Caco-2 (cell line): ENCODE measurements at regions not wholly inside any gene's neighbourhood (a gene's known extent, or its start where the extent isn't known, plus 50 kb on each side); places are given as distances from the start of the nearest gene placed in this dataset.

Experiments
- BruUV-seq: library from RNA; stranded (reverse); fragments of 400-500 nt; replicated peaks from 2 replicates; lab custom pipeline; 2021; lab: Mats Ljungman, UMichigan
- CTCF ChIA-PET: fragments of 300-600 bp; sonication (Branson Sonifier 250); formaldehyde crosslinking; loops from one replicate; lab custom pipeline; 2022; ENCODE audit warnings: antibody characterized with exemption; lab: Charles Lee
- POLR2A ChIA-PET: fragments of 300-600 bp; sonication (Branson Sonifier 250); formaldehyde crosslinking; loops from one replicate; lab custom pipeline; 2022; ENCODE audit warnings: antibody characterized with exemption; lab: Charles Lee
- DNase-seq, 2 experiments: peaks; one replicate each; pipeline versions ENCODE4 v3.0.0 to v3.0.0-alpha.2; 2020 to 2022
- H3K27me3 ChIP-seq: replicated peaks from 2 replicates; pipeline ENCODE4 v1.6.0; 2011; ENCODE audit warnings: low read length; ENCODE audit not compliant: control insufficient read depth, insufficient read depth
- H3K36me3 ChIP-seq: 2 replicates; pipeline ENCODE4 v1.5.1; 2011; ENCODE audit warnings: low read length; ENCODE audit not compliant: control insufficient read depth, insufficient read depth
- H3K4me1 ChIP-seq: fragments of 250-450 bp; sonication (Bioruptor Pico); 2 replicates; pipeline ENCODE4 v1.5.1; 2020; ENCODE audit warnings: mild to moderate bottlenecking
- H3K4me3 ChIP-seq: 2 replicates; pipeline ENCODE4 v1.5.1; 2011; ENCODE audit warnings: low read depth, mild to moderate bottlenecking, control low read depth, low read length
- H3K9me3 ChIP-seq: fragments of 250-450 bp; sonication (Bioruptor Pico); 2 replicates; pipeline ENCODE4 v1.5.1; 2020; ENCODE audit warnings: mild to moderate bottlenecking, moderate library complexity
- H3K27ac Mint-ChIP-seq: one replicate; pipeline ENCODE4 v1.8.0; 2022; ENCODE audit warnings: mixed read lengths; ENCODE audit not compliant: unreplicated experiment
- H3K27me3 Mint-ChIP-seq: one replicate; pipeline ENCODE4 v1.8.0; 2022; ENCODE audit warnings: mixed read lengths; ENCODE audit not compliant: insufficient read depth, unreplicated experiment
- H3K36me3 Mint-ChIP-seq: one replicate; pipeline ENCODE4 v1.8.0; 2022; ENCODE audit warnings: mild to moderate bottlenecking, mixed read lengths; ENCODE audit not compliant: insufficient read depth, unreplicated experiment
- H3K4me1 Mint-ChIP-seq: one replicate; pipeline ENCODE4 v1.8.0; 2022; ENCODE audit warnings: low read depth, mixed read lengths; ENCODE audit not compliant: unreplicated experiment
- H3K4me3 Mint-ChIP-seq: one replicate; pipeline ENCODE4 v1.8.0; 2022; ENCODE audit warnings: mild to moderate bottlenecking, moderate library complexity, mixed read lengths; ENCODE audit not compliant: unreplicated experiment
- H3K9me3 Mint-ChIP-seq: one replicate; pipeline ENCODE4 v1.8.0; 2022; ENCODE audit warnings: mixed read lengths; ENCODE audit not compliant: unreplicated experiment
- intact Hi-C: fragments of 100-400 bp; cut with micrococcal nuclease; formaldehyde crosslinking; loops from one replicate; pipeline ENCODE4 v1.10.0; 2022; ENCODE audit not compliant: unreplicated experiment
- TF ChIP-seq, protein P1 (sequence below), 2 experiments: fragments of 200-600 bp in 1 of 2; IDR thresholded peaks; 1 replicate in 1 of 2; 2 replicates in 1 of 2; pipeline versions ENCODE4 v1.5.1 to v1.8.0; 2011 to 2022; ENCODE audit warnings: antibody characterized with exemption in 1 of 2, control low read depth in 1 of 2, inconsistent platforms in 1 of 2, low read depth in 1 of 2, low read length in 1 of 2, mild to moderate bottlenecking in 1 of 2, moderate library complexity in 1 of 2; ENCODE audit not compliant: insufficient read depth in 1 of 2, severe bottlenecking in 1 of 2, unreplicated experiment in 1 of 2

DNA sequence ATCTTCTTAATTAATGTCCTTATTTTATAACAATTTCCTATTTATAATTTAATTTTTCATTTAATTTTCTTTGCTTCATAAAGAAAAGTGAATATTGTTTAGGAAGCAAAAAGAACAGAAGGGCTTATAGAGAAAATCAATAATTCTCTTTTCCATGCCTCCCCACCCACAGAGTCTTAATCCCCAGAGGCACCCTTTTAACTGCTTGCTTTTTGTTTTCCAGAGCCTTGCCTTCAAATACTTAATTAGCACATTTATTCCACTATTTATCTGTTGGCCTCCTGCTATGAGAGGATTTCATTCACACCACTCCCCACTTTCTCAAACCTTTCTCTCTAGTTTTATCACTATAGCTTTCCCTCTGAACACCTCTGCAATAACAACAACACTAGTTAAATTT, 373.6 kb downstream of the MBD2 start:
- intact Hi-C loops = no loop called here

DNA sequence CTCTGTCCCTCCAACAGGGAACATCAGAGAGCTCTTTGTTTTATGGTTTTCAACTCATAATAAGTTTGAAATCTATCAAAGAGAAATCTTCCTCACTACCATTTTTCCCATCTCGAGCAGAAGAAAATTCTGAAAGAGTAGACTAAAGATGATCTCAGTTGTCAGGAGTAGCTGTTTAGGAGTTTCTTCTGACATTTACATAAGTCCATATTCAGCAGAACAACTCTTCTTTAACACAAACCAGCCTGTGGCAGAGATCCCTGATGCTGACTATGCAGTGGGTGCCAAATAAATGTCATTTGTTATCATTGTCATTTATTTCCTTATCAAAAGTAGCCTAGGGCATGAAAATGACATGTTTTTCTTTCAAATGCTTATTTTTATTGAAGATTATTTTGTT, 380.7 kb downstream of the MBD2 start:
- no TSS peak for BruUV-seq
- Mint-ChIP-seq H3K27me3 (no peaks in the 10 kb centered on the region), H3K36me3 (no peaks in the 10 kb centered on the region), H3K9me3 (peaks cover 9% of the 10 kb centered on the region), H3K4me1 (no peaks in the 10 kb centered on the region), H3K4me3 (no peak overlapping the region), H3K27ac (no peak overlapping the region)
- intact Hi-C loops = no loop called here
- no peak for DNase-seq
- TF ChIP-seq, protein P1, sequence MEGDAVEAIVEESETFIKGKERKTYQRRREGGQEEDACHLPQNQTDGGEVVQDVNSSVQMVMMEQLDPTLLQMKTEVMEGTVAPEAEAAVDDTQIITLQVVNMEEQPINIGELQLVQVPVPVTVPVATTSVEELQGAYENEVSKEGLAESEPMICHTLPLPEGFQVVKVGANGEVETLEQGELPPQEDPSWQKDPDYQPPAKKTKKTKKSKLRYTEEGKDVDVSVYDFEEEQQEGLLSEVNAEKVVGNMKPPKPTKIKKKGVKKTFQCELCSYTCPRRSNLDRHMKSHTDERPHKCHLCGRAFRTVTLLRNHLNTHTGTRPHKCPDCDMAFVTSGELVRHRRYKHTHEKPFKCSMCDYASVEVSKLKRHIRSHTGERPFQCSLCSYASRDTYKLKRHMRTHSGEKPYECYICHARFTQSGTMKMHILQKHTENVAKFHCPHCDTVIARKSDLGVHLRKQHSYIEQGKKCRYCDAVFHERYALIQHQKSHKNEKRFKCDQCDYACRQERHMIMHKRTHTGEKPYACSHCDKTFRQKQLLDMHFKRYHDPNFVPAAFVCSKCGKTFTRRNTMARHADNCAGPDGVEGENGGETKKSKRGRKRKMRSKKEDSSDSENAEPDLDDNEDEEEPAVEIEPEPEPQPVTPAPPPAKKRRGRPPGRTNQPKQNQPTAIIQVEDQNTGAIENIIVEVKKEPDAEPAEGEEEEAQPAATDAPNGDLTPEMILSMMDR (IDR thresholded peaks at IDR 0.05; ENCODE audit: insufficient read depth in 1 of 2, low read depth in 1 of 2, low read length in 1 of 2, severe bottlenecking in 1 of 2, unreplicated experiment in 1 of 2) = no peak
- Histone ChIP-seq H3K9me3 (no peaks in the 10 kb centered on the region), H3K4me1 (no peaks in the 10 kb centered on the region), H3K27me3 (no peaks in the 10 kb centered on the region), H3K36me3 (no peaks in the 10 kb centered on the region), H3K4me3 (no peak overlapping the region)
- ChIA-PET POLR2A (no interaction called here), CTCF (no interaction called here)

More for the DNA sequence above, 373.6 kb downstream of the MBD2 start:
- Histone ChIP-seq H3K4me1 (no peaks in the 10 kb centered on the region), H3K27me3 (no peaks in the 10 kb centered on the region), H3K9me3 (no peaks in the 10 kb centered on the region), H3K4me3 (no peak overlapping the region), H3K36me3 (no peaks in the 10 kb centered on the region)
- Mint-ChIP-seq H3K9me3 (no peaks in the 10 kb centered on the region), H3K36me3 (no peaks in the 10 kb centered on the region), H3K4me3 (no peak overlapping the region), H3K4me1 (no peaks in the 10 kb centered on the region), H3K27ac (no peak overlapping the region), H3K27me3 (peaks cover 6% of the 10 kb centered on the region)
- ChIA-PET POLR2A (no interaction called here), CTCF (no interaction called here)
- DNase-seq = no peak
- TF ChIP-seq, protein P1 (IDR thresholded peaks at IDR 0.05; ENCODE audit: insufficient read depth in 1 of 2, low read depth in 1 of 2, low read length in 1 of 2, severe bottlenecking in 1 of 2, unreplicated experiment in 1 of 2) = no peak
- BruUV-seq = no TSS peak

- no peaks in the 10 kb centered on the region for H3K36me3 Mint-ChIP-seq
- H3K4me1 ChIP-seq = no peaks in the 10 kb centered on the region
- H3K4me1 Mint-ChIP-seq = no peaks in the 10 kb centered on the region
- no TSS peak for BruUV-seq
- H3K27ac Mint-ChIP-seq = no peak overlapping the region
- H3K36me3 ChIP-seq = no peaks in the 10 kb centered on the region
- no peak overlapping the region for H3K4me3 ChIP-seq
- H3K9me3 Mint-ChIP-seq = peaks cover 9% of the 10 kb centered on the region
- no peaks in the 10 kb centered on the region for H3K27me3 ChIP-seq
- H3K9me3 ChIP-seq = no peaks in the 10 kb centered on the region
- TF ChIP-seq, protein P1 (IDR thresholded peaks at IDR 0.05; ENCODE audit: insufficient read depth in 1 of 2, low read depth in 1 of 2, low read length in 1 of 2, severe bottlenecking in 1 of 2, unreplicated experiment in 1 of 2) = no peak
- CTCF ChIA-PET = no interaction called here
- POLR2A ChIA-PET = no interaction called here
- H3K27me3 Mint-ChIP-seq = no peaks in the 10 kb centered on the region
- intact Hi-C loops = no loop called here
- no peak overlapping the region for H3K4me3 Mint-ChIP-seq
- no peak for DNase-seq
Measured at GRCh38 chr18:53843113-53843760, 381.2 kb downstream of the MBD2 start.
